ENCODE measurements at regions not wholly inside any gene's neighbourhood (a gene's known extent, or its start where the extent isn't known, plus 50 kb on each side); places are given as distances from the start of the nearest gene placed in this dataset.

DNA sequence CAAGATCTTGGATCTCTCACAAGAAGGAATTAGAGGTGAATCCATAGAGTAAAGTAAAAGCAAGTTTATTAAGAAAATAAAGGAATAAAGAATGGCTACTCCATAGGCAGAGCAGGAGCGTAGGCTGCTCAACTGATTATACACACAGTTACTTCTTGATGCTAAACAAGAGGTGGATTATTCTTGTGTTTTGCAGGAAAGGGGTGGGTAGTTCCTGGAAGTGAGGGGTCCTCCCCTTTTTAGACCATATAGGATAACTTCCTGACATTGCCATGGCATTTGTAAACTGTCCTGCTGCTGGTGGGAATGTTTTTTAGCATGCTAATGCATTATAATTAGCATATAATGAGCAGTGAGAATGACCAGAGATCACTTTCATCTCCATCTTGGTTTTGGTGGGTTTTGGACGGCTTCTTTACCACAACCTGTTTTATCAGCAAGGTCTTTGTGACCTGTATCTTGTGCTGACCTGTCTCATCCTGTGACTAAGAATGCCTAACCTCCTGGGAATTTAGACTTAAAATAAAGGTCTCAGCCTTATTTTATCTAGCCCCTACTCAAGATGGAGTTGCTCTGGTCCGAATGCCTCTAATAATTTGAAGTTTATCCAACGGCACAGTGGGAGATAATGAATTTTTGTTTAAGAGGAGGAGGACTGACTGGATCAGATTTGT is 165.7 kb upstream of the DMRT1 start:
- DNase-seq, result no peak

- no peak for DNase-seq
Measured at GRCh38 chr9:676780-677438, 164.6 kb upstream of the DMRT1 start.

GRCh38 chr9:677461-678097 is 163.9 kb upstream of the DMRT1 start:
- no peak for DNase-seq

DNA sequence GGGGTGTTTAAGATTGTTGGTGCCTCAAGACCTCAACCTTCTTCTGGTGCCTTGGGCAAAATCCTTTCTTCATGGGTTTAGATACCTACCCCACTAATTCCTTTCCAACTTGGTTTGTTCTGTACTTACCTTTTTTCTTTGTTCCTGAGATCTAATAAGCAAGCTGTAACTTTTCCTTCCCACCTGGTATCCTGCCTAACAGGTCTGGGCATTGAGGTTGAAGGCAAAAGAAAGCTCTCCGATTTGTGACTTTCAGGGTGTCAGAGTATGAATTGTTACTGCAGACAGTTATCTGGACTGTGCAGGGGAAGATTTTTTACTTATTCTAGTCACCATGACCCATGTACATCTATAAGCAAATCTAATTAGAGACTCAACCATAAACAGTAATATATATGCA is 162.6 kb upstream of the DMRT1 start:
- DNase-seq, result no peak

GRCh38 chr9:679462-679861 is 162.0 kb upstream of the DMRT1 start:
- DNase-seq, result no peak

- DNase-seq, result no peak
Measured at GRCh38 chr9:680106-680505, 161.4 kb upstream of the DMRT1 start.

DNA sequence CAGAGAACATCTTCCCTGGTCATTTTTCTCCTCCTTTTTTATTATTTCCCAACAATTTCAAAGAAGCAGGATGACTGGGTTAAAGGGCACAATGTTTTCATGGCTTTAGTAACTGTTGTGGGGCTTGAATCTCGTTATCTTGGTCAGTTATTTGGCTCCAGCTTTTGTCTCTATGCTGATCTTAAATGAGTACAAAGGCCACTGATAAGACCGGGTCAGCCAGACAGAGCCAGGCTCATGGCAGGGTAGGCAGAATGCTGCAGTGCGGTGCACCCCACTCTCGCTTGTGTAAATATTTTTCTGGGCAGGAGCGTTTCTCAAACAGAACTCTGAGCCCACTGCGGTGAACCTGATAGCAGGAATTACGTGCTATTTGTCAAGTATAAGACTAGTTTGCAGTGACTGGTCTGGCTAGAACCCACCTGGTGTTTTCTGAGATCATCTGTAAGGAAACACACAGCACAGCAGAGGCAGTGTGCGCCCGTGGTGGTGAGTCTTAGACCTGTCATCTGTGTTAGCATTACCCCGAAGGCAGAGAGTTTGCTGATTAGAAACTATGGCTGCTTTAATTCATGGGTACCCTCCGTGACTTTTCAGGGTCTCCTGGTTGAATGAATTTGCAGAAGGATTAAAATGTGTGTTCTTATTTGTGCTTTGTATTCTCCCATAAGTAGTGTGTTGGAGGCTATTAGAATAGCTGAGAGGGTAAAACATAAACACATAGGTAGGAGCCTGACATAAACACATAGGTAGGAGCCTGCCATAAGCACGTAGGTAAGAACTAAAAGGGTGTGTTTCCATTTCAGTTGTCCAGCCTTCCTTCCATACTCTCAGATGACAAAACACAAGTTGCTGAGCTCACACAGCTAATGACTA is 158.6 kb upstream of the DMRT1 start:
- DNase-seq, result no peak

- DNase-seq, result no peak
Measured at GRCh38 chr9:683509-684021, 157.9 kb upstream of the DMRT1 start.

GRCh38 chr9:684054-684890 is 157.2 kb upstream of the DMRT1 start:
- no peak for DNase-seq

GRCh38 chr9:684941-685340 is 156.6 kb upstream of the DMRT1 start:
- DNase-seq, result no peak

- DNase-seq, result no peak
Measured at GRCh38 chr9:686321-686813, 155.1 kb upstream of the DMRT1 start.

- no peak for DNase-seq
Measured at GRCh38 chr9:687034-687785, 154.3 kb upstream of the DMRT1 start.

DNA sequence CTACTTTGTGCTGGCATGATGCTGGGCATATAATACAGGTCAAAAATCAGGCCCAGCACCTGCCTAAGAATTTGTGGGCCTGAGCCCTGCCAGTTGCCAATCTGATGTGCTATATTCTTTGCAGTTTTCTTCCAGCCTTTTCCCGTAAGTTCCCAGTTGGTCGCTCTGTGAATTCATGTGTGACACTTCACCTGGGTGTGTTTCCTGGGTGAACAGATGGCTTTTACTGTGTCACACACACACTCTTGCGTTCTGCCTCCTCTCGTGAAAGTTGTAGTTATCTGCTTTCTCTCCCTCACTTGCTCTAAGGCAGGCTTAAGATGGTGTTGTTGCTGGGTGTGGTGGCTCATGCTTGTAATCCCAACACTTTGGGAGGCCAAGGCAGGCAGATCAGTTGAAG is 153.5 kb upstream of the DMRT1 start:
- no peak for DNase-seq

DNA sequence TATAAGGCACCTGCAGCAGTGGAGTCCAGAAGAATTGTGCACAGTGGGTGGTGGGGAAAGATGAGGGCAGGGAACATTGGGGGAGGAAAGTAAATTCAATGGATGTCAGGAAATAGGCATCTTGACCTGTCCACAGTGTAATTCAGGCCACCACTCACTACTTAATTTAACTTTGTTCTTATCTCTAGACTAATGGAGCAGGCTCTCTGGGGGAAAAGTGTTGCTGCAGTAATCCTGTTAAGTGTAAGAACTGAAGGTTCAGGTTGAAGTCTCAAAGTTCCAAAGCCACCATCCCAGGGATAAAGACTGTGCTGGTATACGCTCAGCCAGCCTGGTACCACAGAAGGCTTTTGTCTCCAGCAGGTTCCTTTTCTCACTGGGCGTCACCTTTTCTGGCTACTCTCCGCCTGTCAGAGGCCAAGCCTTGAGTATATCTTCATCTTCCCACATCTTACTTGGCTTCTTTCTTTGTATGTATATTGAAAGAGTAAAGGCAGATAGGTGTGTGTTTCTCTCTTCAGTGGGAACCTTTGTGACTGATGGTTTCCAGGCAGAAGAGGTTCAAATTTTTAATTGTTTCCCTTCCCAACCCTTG is 150.9 kb upstream of the DMRT1 start:
- DNase-seq, result no peak

DNA sequence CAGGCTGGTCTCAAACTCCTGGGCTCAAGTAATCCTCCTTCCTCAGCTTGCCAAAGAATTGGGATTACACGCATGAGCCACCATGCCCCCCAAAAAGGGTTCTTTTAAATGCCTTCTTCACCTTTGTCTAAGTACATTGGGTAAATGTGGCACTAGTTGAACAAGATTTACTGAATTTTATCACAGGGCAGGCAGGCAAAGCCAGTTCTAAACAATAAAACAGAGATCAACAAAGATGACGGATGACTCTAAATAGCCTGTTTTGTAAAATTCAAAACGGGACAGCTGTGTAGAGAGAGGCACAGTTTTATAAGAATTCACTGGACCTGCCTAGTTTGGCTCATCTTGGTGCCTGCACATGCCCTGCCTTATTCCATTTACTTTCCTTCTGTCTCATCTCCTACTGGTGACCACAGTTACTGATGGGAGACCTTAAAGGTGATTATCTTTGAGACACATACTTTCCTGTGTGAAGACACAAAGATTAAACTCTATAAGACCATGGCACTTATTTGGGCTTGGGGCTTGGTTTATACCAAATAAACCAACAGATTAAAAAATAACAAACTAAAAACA is 149.6 kb upstream of the DMRT1 start:
- no peak for DNase-seq

DNA sequence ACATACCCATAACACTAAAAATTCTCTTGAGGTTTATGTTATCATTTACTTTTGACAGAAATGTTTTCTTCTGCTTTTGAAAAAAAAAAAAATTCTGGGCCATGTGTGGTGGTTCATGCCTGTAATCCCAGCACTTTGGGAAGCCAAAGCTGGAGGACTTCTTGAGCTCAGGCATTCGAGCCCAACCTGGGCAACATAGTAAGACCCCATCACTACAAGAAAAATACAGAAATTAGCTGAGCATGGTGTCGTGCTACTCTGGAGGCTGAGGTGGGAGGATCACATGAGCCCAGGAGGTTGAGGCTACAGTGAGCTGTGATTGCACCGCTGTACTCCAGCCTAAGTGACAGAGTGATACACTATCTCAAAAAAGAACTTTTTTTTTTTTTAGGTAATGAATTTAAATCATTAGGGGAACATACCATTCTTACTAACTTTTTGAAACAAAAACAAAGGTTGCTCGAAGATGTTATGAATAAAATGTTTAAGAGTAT is 148.8 kb upstream of the DMRT1 start:
- no peak for DNase-seq

- no peak for DNase-seq
Measured at GRCh38 chr9:693201-694091, 148.1 kb upstream of the DMRT1 start.

DNA sequence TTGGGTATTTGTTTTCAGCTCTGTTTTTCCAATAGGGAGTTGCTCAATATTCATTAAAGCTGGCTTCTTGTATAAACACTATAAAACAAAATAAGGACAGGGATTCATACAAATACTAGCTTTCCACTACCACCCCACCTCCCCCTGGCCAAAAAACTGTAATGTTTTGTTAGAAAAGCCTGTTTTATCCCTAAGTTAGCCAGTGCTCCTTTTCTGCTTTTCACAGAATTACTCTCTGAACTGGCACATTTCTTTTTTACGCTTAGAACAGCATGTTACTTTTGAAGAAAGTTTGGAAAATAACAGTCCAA is 147.4 kb upstream of the DMRT1 start:
- no peak for DNase-seq

DNA sequence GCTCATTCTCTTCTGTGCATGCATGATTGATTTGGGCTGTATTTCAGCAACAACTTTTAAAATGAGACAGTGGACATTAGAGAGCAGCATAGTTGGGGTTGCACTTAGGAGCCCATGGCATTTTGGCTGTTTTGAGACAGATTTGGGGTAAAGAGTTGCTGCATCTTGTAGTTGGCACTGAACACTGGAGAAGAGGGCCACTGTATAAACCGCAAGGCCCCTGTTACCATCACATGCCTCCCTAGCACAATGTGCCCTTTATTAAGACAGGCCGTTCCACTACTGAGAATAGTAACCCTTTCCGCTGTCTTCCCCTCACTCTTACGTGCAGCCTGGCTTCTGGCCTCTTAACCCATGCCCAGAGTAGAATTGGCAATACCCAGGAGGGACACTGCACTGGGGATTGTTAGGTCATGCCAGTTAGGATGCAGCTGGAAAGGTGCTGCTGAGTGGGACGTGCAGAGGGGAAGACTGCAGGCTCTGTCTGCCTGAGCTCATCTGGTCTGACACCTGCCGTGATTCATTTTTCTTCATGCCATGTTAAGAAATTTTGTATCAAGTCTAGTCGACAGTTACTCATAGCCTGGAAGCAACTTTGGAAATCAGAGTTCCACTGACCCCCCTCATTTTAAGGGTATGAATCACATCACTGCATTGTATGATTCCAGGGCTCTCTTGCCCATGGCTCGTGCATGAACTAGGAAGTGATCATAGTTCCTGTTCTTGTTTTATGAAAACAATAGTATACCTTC is 146.9 kb upstream of the DMRT1 start:
- DNase-seq, result no peak

All from NCI-H1105 (cell line).